22Rv1 (cell line): ENCODE measurements at regions not wholly inside any gene's neighbourhood (a gene's known extent, or its start where the extent isn't known, plus 50 kb on each side); places are given as distances from the start of the nearest gene placed in this dataset.

Source experiments
- ZFX ChIP-seq: fragments of 450-650 bp; IDR thresholded peaks from 2 replicates; pipeline ENCODE4 v1.6.1; 2017; ENCODE audit warnings: antibody characterized with exemption, borderline replicate concordance
- TF ChIP-seq, protein P1 (sequence below): fragments of 450-650 bp; IDR thresholded peaks from 2 replicates; pipeline ENCODE4 v1.5.1; 2017; ENCODE audit warnings: mild to moderate bottlenecking

DNA sequence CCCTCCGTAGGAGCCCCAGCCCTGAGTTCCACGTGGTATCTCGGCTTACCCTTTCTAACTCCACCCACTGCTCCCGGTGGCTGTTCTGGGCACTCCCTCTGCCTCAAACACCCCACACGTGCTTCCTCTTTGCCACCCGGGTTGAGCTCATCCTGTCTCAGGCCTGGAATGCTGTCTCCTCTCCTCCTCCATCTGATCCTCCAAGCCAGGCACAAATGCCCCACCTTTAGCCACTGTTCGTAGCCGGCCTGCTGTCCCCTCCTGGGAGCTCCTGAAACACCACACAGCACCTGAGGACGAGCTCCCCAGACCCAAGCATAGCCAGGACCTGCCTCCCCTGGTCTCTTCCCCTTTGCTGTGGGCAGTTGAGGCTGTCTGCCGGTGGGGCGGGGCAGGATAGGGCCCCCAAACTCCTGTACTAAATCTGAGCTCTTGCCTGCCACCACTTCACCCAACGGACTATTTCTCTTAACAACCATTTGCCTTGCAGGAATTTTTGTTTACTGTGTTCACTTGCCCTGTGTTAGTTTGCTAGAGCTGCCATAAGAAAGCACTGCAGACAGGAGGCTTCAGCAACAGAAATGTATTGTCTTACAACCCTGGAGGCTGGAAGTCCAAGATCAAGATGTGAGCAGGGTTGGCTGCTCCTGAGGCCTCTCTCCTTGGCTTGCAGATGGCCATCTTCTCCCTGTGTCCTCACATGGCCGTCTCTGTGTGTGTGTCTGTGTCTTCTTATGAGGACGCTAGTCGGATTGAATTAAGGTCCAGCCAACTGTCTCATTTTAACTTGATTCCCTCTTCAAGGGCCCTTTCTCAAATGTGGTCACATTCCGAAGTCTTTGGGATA, 58.3 kb upstream of the SHH start:
- TF ChIP-seq, protein P1, sequence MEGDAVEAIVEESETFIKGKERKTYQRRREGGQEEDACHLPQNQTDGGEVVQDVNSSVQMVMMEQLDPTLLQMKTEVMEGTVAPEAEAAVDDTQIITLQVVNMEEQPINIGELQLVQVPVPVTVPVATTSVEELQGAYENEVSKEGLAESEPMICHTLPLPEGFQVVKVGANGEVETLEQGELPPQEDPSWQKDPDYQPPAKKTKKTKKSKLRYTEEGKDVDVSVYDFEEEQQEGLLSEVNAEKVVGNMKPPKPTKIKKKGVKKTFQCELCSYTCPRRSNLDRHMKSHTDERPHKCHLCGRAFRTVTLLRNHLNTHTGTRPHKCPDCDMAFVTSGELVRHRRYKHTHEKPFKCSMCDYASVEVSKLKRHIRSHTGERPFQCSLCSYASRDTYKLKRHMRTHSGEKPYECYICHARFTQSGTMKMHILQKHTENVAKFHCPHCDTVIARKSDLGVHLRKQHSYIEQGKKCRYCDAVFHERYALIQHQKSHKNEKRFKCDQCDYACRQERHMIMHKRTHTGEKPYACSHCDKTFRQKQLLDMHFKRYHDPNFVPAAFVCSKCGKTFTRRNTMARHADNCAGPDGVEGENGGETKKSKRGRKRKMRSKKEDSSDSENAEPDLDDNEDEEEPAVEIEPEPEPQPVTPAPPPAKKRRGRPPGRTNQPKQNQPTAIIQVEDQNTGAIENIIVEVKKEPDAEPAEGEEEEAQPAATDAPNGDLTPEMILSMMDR, result no peak
- TF ChIP-seq ZFX, result no peak
